Testis (tissue), 2 donors: ENCODE measurements at regions not wholly inside any gene's neighbourhood (a gene's known extent, or its start where the extent isn't known, plus 50 kb on each side); places are given as distances from the start of the nearest gene placed in this dataset.

Source experiments
- POLR2A ChIP-seq: fragments of 450-650 bp; IDR thresholded peaks from one replicate; pipeline ENCODE4 v1.6.1; 2017; ENCODE audit warnings: antibody characterized with exemption, mild to moderate bottlenecking, moderate library complexity
- TF ChIP-seq, protein P1 (sequence below), 3 experiments: fragments of 450-650 bp in 2 of 3; fragments of 200-600 bp in 1 of 3; sonication (generic) in 1 of 3; IDR thresholded peaks; one replicate each; pipeline ENCODE4 v1.5.1; 2016 to 2019; ENCODE audit warnings: antibody characterized with exemption in 3 of 3, mild to moderate bottlenecking in 2 of 3, moderate library complexity in 1 of 3

DNA sequence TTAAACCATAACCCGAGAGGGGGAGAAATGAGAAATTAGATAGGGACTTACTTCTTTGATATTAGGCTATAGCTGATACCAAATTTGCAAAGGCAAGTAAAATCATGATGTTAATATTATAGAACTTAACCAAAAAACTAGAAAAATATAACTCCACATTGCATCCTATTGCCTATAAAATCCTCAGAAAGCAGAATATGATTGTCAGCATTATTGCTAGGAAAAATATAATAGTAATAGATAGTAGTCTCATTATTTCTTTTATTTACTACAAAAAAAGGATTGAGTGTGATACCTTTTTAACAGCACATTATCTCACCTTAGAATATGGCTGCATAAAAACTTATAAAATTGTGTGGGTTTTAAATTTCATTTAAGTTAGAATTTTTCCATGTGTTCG is 206.5 kb upstream of the CDIN1 start:
- TF ChIP-seq, protein P1, sequence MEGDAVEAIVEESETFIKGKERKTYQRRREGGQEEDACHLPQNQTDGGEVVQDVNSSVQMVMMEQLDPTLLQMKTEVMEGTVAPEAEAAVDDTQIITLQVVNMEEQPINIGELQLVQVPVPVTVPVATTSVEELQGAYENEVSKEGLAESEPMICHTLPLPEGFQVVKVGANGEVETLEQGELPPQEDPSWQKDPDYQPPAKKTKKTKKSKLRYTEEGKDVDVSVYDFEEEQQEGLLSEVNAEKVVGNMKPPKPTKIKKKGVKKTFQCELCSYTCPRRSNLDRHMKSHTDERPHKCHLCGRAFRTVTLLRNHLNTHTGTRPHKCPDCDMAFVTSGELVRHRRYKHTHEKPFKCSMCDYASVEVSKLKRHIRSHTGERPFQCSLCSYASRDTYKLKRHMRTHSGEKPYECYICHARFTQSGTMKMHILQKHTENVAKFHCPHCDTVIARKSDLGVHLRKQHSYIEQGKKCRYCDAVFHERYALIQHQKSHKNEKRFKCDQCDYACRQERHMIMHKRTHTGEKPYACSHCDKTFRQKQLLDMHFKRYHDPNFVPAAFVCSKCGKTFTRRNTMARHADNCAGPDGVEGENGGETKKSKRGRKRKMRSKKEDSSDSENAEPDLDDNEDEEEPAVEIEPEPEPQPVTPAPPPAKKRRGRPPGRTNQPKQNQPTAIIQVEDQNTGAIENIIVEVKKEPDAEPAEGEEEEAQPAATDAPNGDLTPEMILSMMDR (IDR thresholded peaks at IDR 0.05), result no peak
- TF ChIP-seq POLR2A, result no peak
